ENCODE measurements at regions not wholly inside any gene's neighbourhood (a gene's known extent, or its start where the extent isn't known, plus 50 kb on each side); places are given as distances from the start of the nearest gene placed in this dataset.

GRCh38 chr3:67798412-67798811 is 144.0 kb upstream of the SUCLG2 start:
- no peak for DNase-seq (ENCODE audit: low read depth, low spot score)

DNA sequence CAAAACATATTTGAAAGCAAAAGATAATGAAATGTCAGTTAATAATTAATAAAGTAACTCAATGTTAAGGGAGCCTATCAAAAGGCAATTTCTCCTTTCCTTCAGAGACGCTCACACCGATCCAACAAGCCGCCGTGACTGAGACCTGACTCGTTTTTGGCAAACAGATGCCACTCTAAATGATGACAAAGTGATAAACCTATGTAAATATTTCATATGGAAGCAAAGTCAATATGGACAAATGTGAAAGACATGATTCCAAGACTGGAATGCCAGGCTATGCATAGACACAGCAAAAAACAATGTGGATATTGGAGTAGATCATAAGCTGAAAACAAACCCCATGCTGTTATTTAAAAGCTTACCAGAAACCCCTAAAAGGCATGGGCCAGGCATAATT is 137.2 kb upstream of the SUCLG2 start:
- DNase-seq (ENCODE audit: low read depth, low spot score), result no peak

DNA sequence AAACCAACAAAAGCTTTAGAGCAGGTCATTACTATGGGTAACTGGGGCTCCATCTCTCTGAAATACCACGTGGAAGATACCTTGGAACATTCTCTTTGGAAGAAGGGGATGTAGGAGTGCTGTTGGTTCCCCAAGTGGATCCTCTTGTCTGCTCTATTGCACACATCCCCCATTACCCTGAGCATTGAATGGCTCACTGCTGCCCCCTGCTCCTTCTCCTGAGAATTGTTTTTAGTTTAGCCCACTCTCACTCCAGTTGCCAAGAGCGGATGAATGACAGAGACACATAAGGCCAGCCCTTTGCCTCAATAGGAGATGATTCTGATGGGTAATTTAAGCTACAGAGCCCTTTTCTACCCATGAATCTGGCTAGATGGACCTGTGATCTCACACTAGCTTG is 135.6 kb upstream of the SUCLG2 start:
- DNase-seq (ENCODE audit: low read depth, low spot score), result peak; percentile 13

DNA sequence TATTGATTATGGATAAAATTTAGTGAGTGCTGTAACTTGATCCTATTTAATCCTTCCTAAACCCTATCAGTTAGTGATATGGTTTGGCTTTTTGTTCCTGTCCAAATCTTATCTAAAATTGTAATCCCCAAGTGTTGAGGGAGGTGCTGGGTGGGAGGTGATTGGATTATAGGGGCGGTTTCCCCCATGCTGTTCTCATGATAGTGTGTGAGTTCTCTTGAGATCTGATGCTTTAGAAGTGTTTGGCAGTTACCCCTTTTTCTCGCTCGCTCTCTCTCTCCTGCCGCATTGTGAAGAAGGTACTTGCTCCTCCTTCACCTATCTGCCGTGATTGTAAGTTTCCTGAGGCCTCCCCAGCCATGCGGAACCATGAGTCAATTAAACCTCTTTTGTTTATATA is 134.0 kb upstream of the SUCLG2 start:
- DNase-seq (ENCODE audit: low read depth, low spot score), result no peak

DNA sequence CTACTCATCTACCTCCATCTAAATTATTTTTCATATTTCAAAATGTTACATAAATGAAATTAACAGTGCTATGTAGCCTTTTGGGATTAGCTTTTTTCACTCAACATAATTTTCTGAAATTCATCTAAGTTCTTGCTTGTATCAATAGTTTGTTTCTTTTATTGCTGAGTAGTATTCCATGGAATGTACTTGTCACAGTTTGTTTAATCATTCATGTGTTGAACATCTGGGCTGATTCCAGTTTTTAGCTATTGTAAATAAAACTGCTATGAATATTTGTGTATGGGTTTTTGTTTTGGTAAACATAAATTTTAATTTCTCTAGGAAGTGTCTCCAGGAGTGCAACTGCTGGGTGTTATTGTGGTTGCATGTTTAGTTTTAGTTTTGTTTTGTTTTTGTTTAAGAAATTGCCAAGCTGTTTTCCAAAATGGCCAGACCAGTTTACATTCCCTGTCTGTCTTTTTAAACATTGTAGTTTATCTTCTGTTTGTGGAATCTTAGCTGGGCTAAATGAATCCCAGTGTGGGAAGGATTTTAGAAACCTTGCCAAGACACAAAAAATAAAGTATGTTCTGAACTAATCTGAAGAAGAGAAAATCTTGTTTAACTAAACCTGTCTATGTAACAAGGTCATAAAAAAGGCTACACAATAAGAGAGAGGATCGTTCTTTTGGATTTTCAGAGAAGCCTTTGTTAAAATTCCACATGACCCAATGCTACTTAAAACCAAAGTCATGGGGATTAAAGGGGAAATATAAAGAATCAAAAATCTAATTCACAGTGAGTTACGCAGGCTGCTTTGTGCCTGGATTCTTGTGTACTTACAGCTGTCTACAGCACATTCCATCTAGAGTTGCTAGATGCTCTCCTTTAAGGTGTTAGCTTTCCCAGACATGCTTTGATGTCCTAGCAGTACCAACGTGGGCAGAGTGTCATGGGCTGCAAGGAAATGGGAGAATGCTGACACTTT is 129.2 kb upstream of the SUCLG2 start:
- DNase-seq (ENCODE audit: low read depth, low spot score), result no peak

DNA sequence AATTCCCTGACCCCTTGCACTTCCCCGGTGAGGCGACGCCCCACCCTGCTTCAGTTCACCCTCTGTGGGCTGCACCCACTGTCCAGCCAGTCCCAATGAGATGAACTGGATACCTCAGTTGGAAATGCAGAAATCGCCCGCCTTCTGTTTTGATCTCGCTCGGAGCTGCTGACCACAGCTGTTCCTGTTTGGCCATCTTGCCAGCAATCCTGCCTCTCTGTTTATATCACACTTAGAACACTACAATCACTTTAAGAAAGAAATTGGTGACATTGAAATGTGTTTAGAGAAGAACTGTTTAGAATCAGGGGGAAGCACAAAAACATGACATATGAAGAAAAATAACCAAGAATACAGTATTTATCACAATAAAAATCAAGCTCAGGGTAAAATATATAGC is 127.5 kb upstream of the SUCLG2 start:
- no peak for DNase-seq (ENCODE audit: low read depth, low spot score)

DNA sequence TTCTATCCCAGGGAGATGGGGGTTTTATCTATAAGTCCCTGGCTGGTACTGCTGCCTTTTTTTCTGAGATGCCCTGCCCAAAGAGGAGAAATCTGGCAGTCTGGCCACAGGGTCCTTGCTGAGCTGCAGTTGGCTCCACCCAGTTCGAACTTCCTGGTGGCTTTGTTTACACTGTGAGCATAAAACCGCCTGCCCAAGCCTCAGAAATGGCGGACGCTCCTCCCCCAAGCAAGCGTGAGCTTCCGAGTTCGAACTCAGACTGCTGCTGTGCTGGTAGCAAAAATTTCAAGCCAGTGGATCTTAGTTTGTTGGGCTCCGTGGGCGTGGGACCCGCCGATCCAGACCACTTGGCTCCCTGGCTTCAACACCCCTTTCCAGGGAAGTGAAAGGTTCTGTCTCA is 126.8 kb upstream of the SUCLG2 start:
- no peak for DNase-seq (ENCODE audit: low read depth, low spot score)

DNA sequence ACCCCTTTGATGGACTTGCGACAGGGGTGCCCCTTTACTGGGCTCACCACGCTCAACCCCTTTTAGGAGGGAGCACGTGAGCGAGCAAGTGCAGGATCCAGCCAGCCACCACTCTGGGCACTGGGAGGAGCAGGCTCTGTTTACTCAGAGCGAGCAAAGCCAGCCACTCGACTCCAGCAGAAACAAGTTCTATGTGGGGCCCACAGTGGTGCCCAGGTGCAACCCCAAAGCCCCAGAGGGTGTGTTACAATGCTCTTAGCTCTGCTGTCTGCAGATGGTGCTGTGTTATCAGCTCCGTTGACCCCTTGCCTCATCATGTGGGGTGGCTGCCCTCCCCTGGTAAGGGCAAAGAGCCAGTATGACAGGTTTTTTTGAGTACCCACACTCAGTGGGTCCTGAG is 120.3 kb upstream of the SUCLG2 start:
- DNase-seq (ENCODE audit: low read depth, low spot score), result no peak

GRCh38 chr3:67765575-67765974 is 111.2 kb upstream of the SUCLG2 start:
- DNase-seq (ENCODE audit: low read depth, low spot score), result no peak

DNA sequence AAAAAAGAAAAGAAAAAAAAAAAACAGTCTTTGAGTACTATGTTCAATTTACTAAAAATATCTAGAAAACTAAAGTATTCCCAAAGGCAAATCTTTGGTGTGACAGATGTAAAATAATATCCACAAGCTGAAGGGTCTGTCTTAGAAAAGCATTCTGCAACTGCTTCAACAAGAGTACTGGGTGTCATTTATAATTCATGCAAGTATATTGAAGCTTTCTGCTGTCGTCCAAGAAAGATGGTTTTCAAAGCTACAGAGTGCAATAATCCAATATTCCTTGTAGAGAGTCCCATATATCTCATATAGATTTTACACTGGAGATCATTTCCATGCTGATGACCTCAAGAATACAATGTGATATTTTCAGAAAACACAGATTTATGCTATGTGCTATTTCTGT is 90.9 kb upstream of the SUCLG2 start:
- no peak for DNase-seq (ENCODE audit: low read depth, low spot score)

- DNase-seq (ENCODE audit: low read depth, low spot score), result no peak
Measured at GRCh38 chr3:67744699-67745098, 90.3 kb upstream of the SUCLG2 start.

GRCh38 chr3:67739851-67740250 is 85.4 kb upstream of the SUCLG2 start:
- no peak for DNase-seq (ENCODE audit: low read depth, low spot score)

DNA sequence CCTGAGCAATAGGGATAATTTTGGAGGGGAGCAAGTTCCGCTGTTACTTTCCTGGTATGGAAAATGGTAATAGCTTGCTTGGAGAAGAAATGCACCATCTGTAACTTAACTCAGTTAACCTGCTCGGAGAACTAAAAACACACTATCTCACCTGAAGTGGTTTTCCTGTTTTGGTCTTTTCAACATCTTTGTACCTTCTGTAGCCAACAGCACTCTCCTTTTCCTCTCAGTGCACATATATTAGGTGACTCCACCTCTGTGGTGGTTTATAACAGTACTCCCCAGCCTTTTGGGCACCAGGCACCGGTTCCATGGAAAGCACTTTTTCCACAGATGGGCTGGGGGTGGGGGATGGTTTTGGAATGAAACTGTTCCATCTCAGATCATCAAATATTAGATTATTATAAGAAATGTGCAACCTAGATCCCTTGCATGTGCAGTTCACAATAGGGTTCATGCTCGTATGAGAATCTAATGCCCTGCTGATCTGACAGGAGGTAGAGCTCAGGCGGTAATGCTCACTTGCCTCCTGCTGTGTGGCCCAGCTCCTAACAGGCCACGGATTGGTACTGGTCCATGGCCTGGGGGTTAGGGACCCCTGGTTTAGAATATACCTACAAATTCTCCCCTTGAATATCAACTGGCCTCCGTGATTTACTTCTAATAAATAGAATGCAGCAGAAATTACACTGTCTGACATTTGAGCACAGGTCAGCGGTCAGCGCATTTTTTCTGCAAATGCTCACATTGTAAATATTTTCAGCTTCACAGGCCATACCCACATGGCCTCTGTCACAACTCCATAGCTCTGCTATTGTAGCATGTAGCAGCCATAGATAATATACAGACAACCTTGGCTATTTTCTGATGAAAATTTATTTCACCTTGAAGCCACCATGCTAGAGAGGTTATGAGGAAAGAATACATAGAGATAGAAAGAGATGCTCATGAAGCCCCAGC is 83.8 kb upstream of the SUCLG2 start:
- no peak for DNase-seq (ENCODE audit: low read depth, low spot score)

GRCh38 chr3:67737140-67737539 is 82.7 kb upstream of the SUCLG2 start:
- DNase-seq (ENCODE audit: low read depth, low spot score), result no peak

GRCh38 chr3:67733269-67733950 is 79.0 kb upstream of the SUCLG2 start:
- no peak for DNase-seq (ENCODE audit: low read depth, low spot score)

DNA sequence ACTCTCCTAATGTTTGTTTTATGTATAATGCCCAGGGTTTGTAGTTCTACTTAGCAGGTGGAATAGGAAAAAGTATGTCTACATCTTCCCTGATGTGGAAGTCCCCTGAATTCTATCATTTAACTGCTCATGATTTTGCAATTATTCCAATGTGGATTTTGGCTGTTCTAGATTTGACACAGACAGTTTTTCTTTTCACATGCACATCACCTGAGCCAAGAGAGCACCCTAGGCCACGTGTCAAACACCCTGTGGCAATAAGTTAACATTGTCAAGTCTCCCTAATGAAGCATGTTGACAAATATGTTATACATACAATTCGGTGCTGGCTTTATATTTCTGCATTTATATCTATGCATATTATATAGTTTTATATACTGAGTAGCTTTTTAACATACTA is 70.0 kb upstream of the SUCLG2 start:
- no peak for DNase-seq (ENCODE audit: low read depth, low spot score)

GRCh38 chr3:67723863-67724262 is 69.5 kb upstream of the SUCLG2 start:
- DNase-seq (ENCODE audit: low read depth, low spot score), result no peak

DNA sequence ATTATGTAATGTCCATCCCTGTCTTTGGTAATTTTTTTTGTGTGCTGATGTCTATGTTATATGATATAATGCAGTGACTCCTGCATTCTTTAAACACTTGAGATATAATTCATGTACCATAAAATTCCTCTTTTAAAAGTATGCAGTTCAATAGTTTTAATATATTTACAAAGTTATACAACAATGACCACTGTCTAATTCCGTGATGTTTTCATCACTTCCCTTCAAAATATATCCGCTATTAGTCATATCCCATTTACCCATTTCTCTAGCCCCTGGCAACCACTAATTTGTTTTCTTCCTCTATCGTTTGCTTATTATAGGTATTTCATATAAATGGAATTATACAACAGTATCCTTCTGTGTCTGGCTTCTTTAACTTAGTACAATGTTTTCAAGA is 64.9 kb upstream of the SUCLG2 start:
- DNase-seq (ENCODE audit: low read depth, low spot score), result peak; percentile 74

GRCh38 chr3:67715971-67716370 is 61.6 kb upstream of the SUCLG2 start:
- no peak for DNase-seq (ENCODE audit: low read depth, low spot score)

GRCh38 chr3:67713764-67714469 is 59.5 kb upstream of the SUCLG2 start:
- no peak for DNase-seq (ENCODE audit: low read depth, low spot score)

GRCh38 chr3:67712259-67712658 is 57.8 kb upstream of the SUCLG2 start:
- DNase-seq (ENCODE audit: low read depth, low spot score), result no peak

Data from pulmonary artery endothelial cell (primary cell).